H9 (cell line): ENCODE measurements at regions not wholly inside any gene's neighbourhood (a gene's known extent, or its start where the extent isn't known, plus 50 kb on each side); places are given as distances from the start of the nearest gene placed in this dataset.
A peak's percentile ranks its signal among the peaks of the same experiment; 100 is the strongest.

Source experiments
- DNase-seq: peaks from one replicate; pipeline ENCODE4 v3.0.0-alpha.2; 2017
- H2AFZ ChIP-seq: one replicate; pipeline ENCODE4 v1.6.1; 2013; ENCODE audit warnings: mild to moderate bottlenecking, low read length, control low read depth, moderate library complexity
- H2AK5ac ChIP-seq: 2 replicates; pipeline ENCODE4 v1.6.1; 2013; ENCODE audit warnings: low read length, control low read depth, mixed read lengths; ENCODE audit not compliant: insufficient read length
- H2BK120ac ChIP-seq: one replicate; pipeline ENCODE4 v1.6.1; 2013; ENCODE audit warnings: low read depth, mild to moderate bottlenecking, low read length, control low read depth, inconsistent platforms; ENCODE audit not compliant: poor library complexity, severe bottlenecking
- H2BK12ac ChIP-seq: 2 replicates; pipeline ENCODE4 v1.6.1; 2013; ENCODE audit warnings: low read length, control low read depth, mixed read lengths, low read depth; ENCODE audit not compliant: insufficient read length
- H2BK15ac ChIP-seq: 2 replicates; pipeline ENCODE4 v1.6.1; 2013; ENCODE audit warnings: low read depth, low read length, control low read depth
- H2BK20ac ChIP-seq: one replicate; pipeline ENCODE4 v1.6.1; 2013; ENCODE audit warnings: low read depth, mild to moderate bottlenecking, low read length, control low read depth, inconsistent platforms; ENCODE audit not compliant: poor library complexity, severe bottlenecking
- H2BK5ac ChIP-seq: 2 replicates; pipeline ENCODE4 v1.6.1; 2013; ENCODE audit warnings: low read length, control low read depth, mixed read lengths; ENCODE audit not compliant: insufficient read length
- H3K14ac ChIP-seq: 2 replicates; pipeline ENCODE4 v1.6.1; 2013; ENCODE audit warnings: low read length, control low read depth; ENCODE audit not compliant: insufficient read depth
- H3K18ac ChIP-seq: 2 replicates; pipeline ENCODE4 v1.6.1; 2013; ENCODE audit warnings: low read depth, mild to moderate bottlenecking, mixed read lengths, low read length, control low read depth; ENCODE audit not compliant: insufficient read length
- H3K23ac ChIP-seq: 2 replicates; pipeline ENCODE4 v1.6.1; 2013; ENCODE audit warnings: low read length, control low read depth, mixed read lengths, low read depth; ENCODE audit not compliant: insufficient read length
- H3K23me2 ChIP-seq: 2 replicates; pipeline ENCODE4 v1.6.1; 2013; ENCODE audit warnings: low read depth, mild to moderate bottlenecking, mixed read lengths, low read length, control low read depth; ENCODE audit not compliant: insufficient read length, poor library complexity, severe bottlenecking
- H3K27ac ChIP-seq: 2 replicates; pipeline ENCODE4 v1.5.1; 2013; ENCODE audit warnings: low read length, control low read depth, mixed read lengths, low read depth; ENCODE audit not compliant: insufficient read length
- H3K27me3 ChIP-seq: 2 replicates; pipeline ENCODE4 v1.6.1; 2013; ENCODE audit warnings: low read length, control low read depth, inconsistent platforms; ENCODE audit not compliant: insufficient read depth
- H3K4ac ChIP-seq: 2 replicates; pipeline ENCODE4 v1.6.1; 2013; ENCODE audit warnings: low read depth, mild to moderate bottlenecking, control low read depth, inconsistent platforms, low read length, moderate library complexity
- H3K4me1 ChIP-seq: 2 replicates; pipeline ENCODE4 v1.6.1; 2013; ENCODE audit warnings: low read length, control low read depth, inconsistent platforms; ENCODE audit not compliant: insufficient read depth
- H3K4me2 ChIP-seq: 2 replicates; pipeline ENCODE4 v1.6.1; 2013; ENCODE audit warnings: low read length, control low read depth, mixed read lengths; ENCODE audit not compliant: insufficient read length, insufficient read depth
- H3K56ac ChIP-seq: 2 replicates; pipeline ENCODE4 v1.6.1; 2013; ENCODE audit warnings: low read depth, mild to moderate bottlenecking, mixed read lengths, low read length, control low read depth; ENCODE audit not compliant: insufficient read length
- H3K79me1 ChIP-seq: 2 replicates; pipeline ENCODE4 v1.6.1; 2013; ENCODE audit warnings: low read depth, mild to moderate bottlenecking, moderate library complexity, low read length, control low read depth, inconsistent platforms; ENCODE audit not compliant: insufficient read depth, poor library complexity, severe bottlenecking
- H3K79me2 ChIP-seq: 2 replicates; pipeline ENCODE4 v1.6.1; 2013; ENCODE audit warnings: low read length, control low read depth, inconsistent platforms; ENCODE audit not compliant: insufficient read depth
- H3K9ac ChIP-seq: 2 replicates; pipeline ENCODE4 v1.6.1; 2013; ENCODE audit warnings: low read length, control low read depth, mixed read lengths; ENCODE audit not compliant: insufficient read length; ENCODE audit errors: extremely low read depth
- H3K9me3 ChIP-seq: one replicate; pipeline ENCODE4 v1.6.1; 2013; ENCODE audit warnings: low read depth, low read length, inconsistent platforms; ENCODE audit not compliant: control insufficient read depth
- H3T11ph ChIP-seq: one replicate; pipeline ENCODE4 v1.6.1; 2013; ENCODE audit warnings: mild to moderate bottlenecking, low read length, control low read depth, inconsistent platforms
- H4K20me1 ChIP-seq: one replicate; pipeline ENCODE4 v1.6.1; 2013; ENCODE audit not compliant: control insufficient read depth, insufficient read length, insufficient read depth
- H4K5ac ChIP-seq: 2 replicates; pipeline ENCODE4 v1.6.1; 2013; ENCODE audit warnings: low read depth, mild to moderate bottlenecking, mixed read lengths, low read length, control low read depth; ENCODE audit not compliant: insufficient read length
- H4K8ac ChIP-seq: replicated peaks from 2 replicates; pipeline ENCODE4 v1.6.1; 2013; ENCODE audit warnings: low read length, control low read depth, mixed read lengths, low read depth; ENCODE audit not compliant: insufficient read length
- H4K91ac ChIP-seq: 2 replicates; pipeline ENCODE4 v1.6.1; 2013; ENCODE audit warnings: low read depth, mild to moderate bottlenecking, moderate library complexity, mixed read lengths, low read length, control low read depth; ENCODE audit not compliant: insufficient read length
- H3K27ac Mint-ChIP-seq, 3 experiments: 2 replicates in 2 of 3; 3 replicates in 1 of 3; pipeline ENCODE4 v1.8.0; 2020 to 2021; ENCODE audit warnings: mixed read lengths in 3 of 3, mild to moderate bottlenecking in 1 of 3, moderate library complexity in 1 of 3
- H3K27me3 Mint-ChIP-seq: 2 replicates; pipeline ENCODE4 v1.8.0; 2021; ENCODE audit warnings: low read depth, mild to moderate bottlenecking, moderate library complexity, mixed read lengths
- H3K36me3 Mint-ChIP-seq, 3 experiments: 2 replicates in 2 of 3; 3 replicates in 1 of 3; pipeline ENCODE4 v1.8.0; 2020 to 2021; ENCODE audit warnings: low read depth in 3 of 3, mixed read lengths in 3 of 3; ENCODE audit not compliant: insufficient read depth in 1 of 3
- H3K4me1 Mint-ChIP-seq, 2 experiments: 2 replicates each; pipeline ENCODE4 v1.8.0; 2020; ENCODE audit warnings: mixed read lengths in 2 of 2
- H3K4me3 Mint-ChIP-seq, 2 experiments: 2 replicates in 1 of 2; 3 replicates in 1 of 2; pipeline ENCODE4 v1.8.0; 2020 to 2021; ENCODE audit warnings: mild to moderate bottlenecking in 2 of 2, mixed read lengths in 2 of 2, moderate library complexity in 1 of 2
- H3K9me3 Mint-ChIP-seq, 2 experiments: 2 replicates in 1 of 2; 3 replicates in 1 of 2; pipeline ENCODE4 v1.8.0; 2020; ENCODE audit warnings: mild to moderate bottlenecking in 2 of 2, mixed read lengths in 2 of 2, moderate library complexity in 1 of 2
- CTCF ChIP-seq: fragments of 200-600 bp; sonication (generic); conservative IDR thresholded peaks from 3 replicates; pipeline ENCODE4 v1.8.0; 2021; ENCODE audit warnings: antibody characterized with exemption, mild to moderate bottlenecking
- WGBS: extraction: QIAGEN DNeasy Blood & Tissue Kit; methylation state at CpG from one replicate; pipeline ENCODE4 v1.1.7; 2013; ENCODE audit warnings: missing lambda C conversion rate, low lambda C conversion rate, mixed read lengths; ENCODE audit not compliant: insufficient read length; ENCODE audit errors: extremely low coverage; 5-methylcytosine and 5-hydroxymethylcytosine counted together

GRCh38 chr5:121693864-121694263, 157.8 kb upstream of the FTMT start:
- Histone ChIP-seq H3K4me2 (no peak overlapping the region), H4K20me1 (no peaks in the 10 kb centered on the region)
- no CpG with 5 or more reads among the region's 1 CpG for WGBS

More at GRCh38 chr5:121693864-121694263, 157.8 kb upstream of the FTMT start:
- Histone ChIP-seq H3K79me2 (no peaks in the 10 kb centered on the region), H4K91ac (no peak overlapping the region), H3K14ac (no peak overlapping the region), H3K79me1 (no peaks in the 10 kb centered on the region), H2AK5ac (no peak overlapping the region), H3K9ac (no peak overlapping the region), H3K23ac (no peak overlapping the region), H2BK15ac (no peak overlapping the region), H2BK12ac (no peak overlapping the region), H3K4ac (no peak overlapping the region), H4K8ac (no peak overlapping the region), H3K27me3 (no peaks in the 10 kb centered on the region), H3K56ac (no peak overlapping the region), H4K5ac (no peak overlapping the region), H2BK20ac (no peak overlapping the region), H3K4me1 (no peaks in the 10 kb centered on the region; the same call in 1 of the 2 replicates), H3K27ac (no peak overlapping the region), H3K9me3 (no peaks in the 10 kb centered on the region), H2AFZ (no peak overlapping the region), H2BK120ac (no peak overlapping the region), H3T11ph (no peak overlapping the region), H3K23me2 (no peaks in the 10 kb centered on the region), H3K18ac (no peak overlapping the region), H2BK5ac (no peak overlapping the region)
- no peak overlapping the region for H3K4me3 Mint-ChIP-seq
- no peaks in the 10 kb centered on the region for H3K27me3 Mint-ChIP-seq
- H3K36me3 Mint-ChIP-seq: no peaks in the 10 kb centered on the region; a peak in 1 of 7 replicates
- H3K9me3 Mint-ChIP-seq: no peaks in the 10 kb centered on the region
- H3K27ac Mint-ChIP-seq: peak overlapping the region in 1 of 3 experiments; percentile 72; a peak in 2 of 7 replicates
- H3K4me1 Mint-ChIP-seq: peaks cover 22 to 27% of the 10 kb centered on the region in 2 experiments
- DNase-seq: peak; percentile 34
- no peak for TF ChIP-seq CTCF
